HG02885 (cell line): ENCODE measurements at regions not wholly inside any gene's neighbourhood (a gene's known extent, or its start where the extent isn't known, plus 50 kb on each side); places are given as distances from the start of the nearest gene placed in this dataset.
"Not testable (repeated sequence)": the region's sequence is repeated elsewhere in the genome, so short reads cannot be mapped to it uniquely, and the experiment has no call there.

Experiments
- ATAC-seq: cut with Tn5 transposase; IDR thresholded peaks from one replicate; pipeline ENCODE4 v1.9.1; 2021; ENCODE audit warnings: mild to moderate bottlenecking; ENCODE audit not compliant: unreplicated experiment, poor library complexity

DNA sequence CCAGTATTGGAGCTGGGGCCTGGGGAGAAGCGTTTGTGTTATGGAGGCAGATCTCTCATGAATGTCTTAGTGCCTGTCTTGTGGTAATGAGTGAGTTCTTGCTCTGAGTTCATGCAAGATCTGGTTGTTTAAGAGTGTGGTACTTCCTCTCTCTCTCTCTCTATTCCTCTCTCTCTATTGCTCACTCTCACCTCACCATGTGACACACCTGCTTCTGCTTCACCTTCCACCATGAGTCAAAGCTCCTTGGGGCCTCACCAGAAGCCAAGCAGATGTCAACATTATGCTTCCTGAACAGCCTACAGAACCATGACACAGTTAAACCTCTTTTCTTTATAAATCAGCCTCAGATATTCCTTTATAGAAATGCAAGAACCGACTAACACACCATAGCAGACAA is 242.7 kb upstream of the ADRA1B start:
- no peak for ATAC-seq

DNA sequence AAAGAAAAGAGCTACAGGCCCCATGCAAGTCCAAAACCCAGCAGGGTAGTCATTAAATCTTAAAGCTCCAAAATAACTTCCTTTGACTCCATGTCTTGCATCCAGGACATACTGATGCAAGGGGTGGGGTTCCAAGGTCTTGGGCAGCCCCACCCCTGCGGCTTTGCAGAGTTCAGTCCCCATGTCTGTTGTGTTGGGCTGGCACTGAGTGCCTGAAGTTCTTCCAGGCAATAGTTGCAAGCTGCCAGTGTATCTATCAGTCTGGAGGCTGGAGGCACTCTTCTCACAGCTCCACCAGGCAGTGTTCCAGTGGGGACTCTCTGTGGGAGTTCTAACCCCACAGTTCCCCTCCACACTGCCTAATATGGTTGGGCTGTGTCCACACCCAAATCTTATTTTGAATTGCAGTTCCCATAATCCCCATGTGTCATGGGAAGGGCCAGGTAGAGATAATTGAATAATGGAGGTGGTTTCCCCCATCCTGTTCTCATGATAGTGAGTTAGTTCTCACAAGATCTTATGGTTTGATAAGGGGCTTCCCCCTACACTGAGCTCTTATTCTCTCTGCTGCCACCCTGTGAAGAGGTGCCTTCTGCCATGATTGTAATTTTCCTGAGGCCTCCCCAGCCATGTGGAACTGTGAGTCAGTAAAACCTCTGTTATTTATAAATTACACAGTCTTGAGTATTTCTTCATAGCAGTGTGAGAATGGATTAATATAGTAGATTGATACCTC is 237.5 kb upstream of the ADRA1B start:
- no peak for ATAC-seq

DNA sequence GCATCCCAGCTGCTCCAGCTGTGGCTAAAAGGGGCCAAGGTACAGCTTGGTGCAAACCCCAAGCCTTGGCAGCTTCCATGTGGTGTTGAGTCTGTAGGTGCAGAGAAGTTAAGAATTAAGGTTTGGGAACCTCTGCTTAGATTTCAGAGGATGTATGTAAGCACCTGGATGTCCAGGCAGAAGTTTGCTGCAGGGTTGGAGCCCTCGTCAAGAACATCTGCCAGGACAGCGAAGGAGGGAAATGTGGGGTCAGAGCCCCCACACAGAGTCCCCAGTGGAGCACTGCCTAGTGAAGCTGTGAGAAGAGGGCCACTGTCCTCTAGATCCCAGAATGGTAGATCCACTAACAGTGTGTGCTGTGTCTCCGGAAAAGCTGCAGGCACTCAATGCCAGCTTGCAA is 236.2 kb upstream of the ADRA1B start:
- no peak for ATAC-seq

DNA sequence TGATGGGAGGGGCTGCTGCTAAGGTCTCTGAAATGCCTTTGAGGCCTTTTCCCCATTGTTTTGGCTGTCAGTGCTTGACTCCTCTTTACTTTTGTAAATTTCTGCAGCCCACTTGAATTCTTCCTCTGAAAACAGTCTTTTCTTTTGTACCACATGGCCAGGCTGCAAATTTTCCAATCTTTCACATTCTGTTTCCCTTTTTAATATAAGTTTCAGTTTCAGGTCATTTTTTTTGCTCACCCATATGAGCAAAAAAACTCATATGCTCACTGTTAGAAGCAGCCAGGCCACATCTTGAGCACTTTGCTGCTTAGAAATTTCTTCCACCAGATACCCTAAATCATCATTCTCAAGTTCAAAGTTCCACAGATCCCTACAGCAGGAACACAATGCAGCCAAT is 234.6 kb upstream of the ADRA1B start:
- no peak for ATAC-seq

DNA sequence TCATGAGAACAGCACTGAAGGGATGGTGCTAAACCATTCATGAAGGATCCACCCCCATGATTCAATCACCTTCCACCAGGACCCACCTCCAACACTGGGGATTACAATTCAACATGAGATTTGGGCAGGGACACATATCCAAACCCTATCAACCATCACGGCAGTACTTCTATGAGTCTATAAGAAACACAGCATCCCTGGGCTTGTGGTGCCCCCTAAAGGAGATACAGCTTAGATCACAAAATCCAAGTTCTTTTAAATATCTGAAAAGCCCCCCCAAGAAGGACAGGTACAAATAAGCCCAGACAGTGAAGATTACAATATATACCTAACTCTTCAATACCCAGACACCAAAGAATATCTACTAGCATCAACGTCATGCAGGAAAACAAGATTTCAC is 233.7 kb upstream of the ADRA1B start:
- no peak for ATAC-seq

DNA sequence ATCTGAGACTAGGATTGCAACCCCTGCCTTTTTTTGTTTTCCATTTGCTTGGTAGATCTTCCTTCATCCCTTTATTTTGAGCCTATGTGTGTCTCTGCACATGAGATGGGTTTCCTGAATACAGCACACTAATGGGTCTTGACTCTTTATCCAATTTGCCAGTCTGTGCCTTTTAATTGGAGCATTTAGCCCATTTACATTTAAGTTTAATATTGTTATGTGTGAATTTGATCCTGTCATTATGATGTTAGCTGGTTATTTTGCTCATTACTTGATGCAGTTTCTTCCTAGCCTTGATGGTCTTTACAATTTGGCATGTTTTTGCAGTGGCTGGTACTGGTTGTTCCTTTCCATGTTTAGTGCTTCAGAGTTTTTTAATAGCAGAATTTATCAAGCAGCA is 228.4 kb upstream of the ADRA1B start:
- ATAC-seq = not testable (repeated sequence)

DNA sequence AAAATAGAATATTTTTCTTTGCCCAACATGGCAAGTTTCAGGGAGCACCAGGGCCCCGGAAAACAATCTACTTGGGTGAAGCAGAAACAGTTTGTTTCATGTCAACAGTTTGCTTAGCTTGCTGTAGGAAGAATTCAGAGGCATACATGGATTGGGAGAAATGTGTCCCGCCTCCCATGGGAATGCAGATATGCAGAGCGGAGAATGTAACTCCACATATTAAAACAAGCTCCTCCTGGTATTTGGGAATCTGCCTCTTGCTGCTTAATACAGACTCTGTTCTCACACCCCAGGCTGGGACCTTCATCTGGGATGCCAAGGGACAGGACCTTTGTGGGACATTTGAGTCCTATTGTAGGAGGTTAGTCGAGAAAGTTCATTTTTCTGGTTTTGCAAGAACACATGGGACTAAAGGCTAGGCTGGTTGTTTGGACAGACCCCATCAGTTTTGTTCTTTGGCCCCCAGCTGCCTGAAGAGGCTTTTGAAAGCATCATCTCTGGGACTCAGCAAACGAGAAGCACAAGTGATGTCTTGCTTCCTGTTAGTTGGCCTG is 220.5 kb upstream of the ADRA1B start:
- ATAC-seq = no peak

DNA sequence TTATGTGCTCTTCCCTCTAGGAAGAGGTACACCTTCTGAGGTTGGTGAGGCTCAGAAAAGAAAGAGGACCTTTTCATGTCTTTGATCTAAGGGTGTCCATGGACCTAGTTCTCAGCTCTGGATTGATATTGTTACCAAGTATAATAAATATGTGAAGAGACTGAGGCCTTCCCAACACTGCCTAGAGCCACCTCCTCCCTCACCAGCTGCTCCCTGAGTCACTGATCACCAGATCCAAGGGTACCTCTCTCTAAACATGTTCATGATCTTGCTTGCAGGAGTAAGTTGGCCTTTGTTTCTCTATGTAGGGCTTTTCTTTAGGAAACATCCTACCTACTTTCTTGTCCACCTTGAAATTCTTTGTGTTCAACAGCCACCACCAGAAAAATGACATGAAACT is 218.8 kb upstream of the ADRA1B start:
- no peak for ATAC-seq

DNA sequence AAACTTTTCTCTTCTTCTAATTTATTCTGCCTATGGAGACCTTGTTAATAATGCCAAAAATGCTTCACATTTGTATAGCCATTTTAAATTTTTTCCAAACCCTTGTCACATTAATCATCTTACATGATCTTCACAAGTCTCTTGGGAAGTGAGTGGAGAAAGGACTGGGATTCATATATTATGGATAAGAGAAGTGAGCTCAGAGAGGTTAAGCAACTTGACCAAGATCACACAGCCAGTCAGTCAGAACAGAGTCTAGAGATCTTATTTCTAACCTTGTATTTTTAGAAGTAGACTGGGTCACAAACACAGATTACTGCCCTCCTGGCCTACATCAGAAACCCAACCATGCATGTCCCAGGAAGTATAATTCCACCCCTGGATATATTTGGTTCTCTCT is 218.0 kb upstream of the ADRA1B start:
- ATAC-seq = no peak

DNA sequence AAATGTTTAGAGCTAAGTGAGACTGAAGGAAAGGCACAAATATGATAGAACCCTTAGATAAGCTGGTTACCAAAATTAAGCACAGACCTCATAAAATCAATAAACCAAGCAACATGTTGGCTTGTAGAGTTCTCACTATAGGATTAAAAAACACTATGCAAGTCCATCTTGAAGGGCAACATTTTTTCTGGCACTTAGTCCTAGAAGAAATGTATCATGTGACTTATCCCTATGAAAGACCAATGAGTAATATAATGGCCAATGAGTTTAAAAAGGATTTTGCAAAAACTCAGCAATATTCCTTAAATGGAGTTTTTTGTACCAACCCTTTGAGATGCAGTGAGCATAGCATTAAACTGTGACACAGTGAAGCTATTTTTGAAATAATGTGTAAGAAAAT is 216.3 kb upstream of the ADRA1B start:
- ATAC-seq = no peak

DNA sequence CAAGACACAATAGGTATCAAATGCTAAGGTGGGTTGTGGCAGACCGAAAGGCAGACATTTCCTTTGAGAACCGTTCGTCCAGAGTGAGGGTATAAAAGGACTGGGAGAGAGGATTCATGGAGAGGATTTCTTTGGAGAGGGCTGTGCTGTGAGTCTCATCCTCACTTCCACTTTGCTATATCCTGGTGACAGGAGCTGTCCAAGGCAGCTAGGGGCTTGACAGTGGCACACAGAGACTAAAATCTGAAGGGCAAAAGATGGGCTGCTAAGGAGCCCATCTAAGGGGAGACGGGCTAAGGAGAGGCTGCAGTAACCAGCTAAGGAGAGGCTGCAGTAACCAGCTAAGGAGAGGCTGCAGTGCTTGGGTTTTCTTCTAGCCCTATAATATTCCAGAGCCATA is 214.0 kb upstream of the ADRA1B start:
- ATAC-seq = no peak

DNA sequence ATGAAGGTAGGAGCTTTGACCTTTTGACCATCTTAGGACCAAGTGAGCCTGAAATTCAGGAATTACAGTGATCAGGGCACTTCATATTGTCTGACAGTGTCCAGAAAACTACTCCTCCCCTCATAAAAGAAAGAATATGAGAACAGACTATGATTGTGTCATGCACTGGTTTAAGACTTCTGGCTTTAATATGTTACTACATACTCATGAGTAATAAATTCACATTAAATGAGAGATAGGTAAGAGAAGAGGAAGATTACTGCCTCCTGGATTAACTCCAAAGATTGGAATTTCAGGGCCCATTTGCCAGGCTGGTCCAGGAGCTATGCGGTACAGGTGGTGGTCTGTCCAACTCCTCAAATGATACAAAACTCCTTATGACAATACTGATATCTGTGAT is 213.5 kb upstream of the ADRA1B start:
- no peak for ATAC-seq

DNA sequence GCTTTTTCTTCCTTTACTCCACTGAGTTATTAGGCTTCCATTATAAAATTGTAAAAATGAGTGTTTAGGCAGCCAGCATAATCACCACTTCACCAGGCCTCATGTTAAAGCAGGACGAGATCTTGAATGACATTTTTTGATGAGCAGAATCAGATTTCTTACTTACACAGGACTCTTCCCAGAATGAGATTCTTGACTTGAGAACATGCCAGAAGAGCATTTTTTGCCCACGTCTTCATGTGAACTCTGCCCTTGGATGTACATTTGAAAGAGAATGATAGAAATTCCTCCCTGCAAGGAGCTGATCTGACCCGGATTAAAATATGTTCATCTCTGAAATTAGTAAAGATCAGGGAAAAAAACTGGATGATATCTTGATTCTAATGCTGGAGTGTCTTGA is 212.1 kb upstream of the ADRA1B start:
- no peak for ATAC-seq

DNA sequence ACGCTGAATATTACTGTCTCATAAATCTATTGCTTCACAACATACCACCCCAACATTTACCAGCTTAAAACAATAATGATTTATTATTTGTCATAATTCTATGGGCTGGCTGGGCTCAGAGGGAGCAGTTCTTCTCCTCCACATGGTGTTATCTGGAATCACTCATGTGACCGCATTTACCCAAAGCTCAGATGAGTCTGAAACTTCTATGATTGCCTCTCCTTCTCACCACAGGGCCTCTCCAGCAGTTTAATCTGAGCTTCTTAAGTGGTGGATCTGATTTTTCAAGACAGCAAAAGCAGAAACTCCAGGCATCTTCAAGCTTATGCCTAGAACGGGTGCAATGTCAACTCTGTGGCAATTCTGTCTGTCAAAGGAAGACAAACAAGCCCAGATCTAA is 210.3 kb upstream of the ADRA1B start:
- no peak for ATAC-seq

DNA sequence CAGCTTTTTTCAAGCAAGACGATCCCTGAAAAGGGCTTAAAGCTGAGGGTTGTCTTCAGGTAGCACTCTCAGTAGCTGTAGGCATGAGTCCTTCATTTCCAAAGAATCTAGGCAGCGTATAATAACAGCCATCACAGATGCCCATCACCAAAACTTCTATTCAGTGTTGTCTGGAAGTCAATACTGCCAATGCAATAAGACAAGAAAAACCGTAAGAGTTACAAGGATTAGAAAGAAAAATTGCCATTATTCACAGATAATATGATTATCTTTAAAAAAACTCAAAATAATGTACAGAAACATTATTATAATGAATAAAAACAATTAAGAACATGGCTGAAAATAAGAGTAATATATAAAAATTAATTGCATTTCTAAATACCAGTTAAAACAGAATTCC is 208.2 kb upstream of the ADRA1B start:
- ATAC-seq = no peak

DNA sequence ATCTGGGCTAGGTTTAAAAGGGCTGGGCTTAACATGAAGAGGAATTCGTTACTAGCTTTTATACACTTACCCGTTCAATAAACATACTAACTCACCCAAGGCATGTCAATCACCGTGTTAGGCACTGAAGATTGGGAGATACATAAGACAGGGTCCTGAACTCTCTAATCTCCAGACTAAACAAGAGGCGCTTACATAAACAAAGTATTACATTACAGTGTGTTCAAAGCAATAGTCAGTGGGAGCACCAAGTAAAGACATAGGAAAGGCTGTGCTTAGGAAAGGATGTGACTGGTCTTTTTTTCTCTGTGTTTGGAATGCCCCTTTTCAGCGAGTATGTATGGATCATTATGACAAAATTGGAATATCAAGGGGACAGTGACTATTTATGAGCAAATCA is 203.6 kb upstream of the ADRA1B start:
- ATAC-seq = no peak

DNA sequence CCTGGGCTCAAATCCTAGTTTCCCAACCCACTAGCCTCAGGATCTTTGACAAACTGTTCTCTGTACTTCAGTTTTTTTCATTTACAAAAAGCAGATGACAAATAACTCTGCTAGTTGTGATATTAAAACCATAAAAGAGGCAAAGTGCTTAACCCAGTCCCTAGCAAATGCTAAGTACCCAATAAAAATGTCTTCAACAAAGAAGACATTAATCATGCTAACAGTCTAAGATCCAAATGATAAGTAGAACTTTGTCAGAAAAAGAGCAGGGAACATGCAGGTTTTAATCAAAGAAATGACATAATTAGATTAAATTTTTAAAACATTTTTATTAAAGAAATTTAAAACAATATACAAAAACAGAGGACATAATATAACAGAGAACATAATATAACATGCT is 203.0 kb upstream of the ADRA1B start:
- no peak for ATAC-seq

DNA sequence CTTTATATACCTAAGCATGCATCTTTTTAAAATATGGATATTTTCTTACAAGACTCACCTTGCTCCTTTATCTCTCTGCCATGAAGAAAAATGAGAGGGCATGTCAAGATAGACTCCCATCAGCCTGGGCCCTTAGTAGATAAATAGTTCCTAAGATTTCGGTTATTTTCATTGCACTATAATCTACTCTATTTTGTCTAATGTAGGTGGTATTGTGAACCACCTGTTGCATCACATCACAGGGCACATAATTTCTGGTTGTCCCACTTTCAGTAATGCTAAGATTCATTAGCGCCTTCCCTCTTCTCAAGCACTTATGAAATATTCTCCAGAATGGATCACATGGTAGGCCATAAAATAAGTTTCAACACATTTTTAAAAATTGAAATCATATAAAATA is 202.5 kb upstream of the ADRA1B start:
- no peak for ATAC-seq

DNA sequence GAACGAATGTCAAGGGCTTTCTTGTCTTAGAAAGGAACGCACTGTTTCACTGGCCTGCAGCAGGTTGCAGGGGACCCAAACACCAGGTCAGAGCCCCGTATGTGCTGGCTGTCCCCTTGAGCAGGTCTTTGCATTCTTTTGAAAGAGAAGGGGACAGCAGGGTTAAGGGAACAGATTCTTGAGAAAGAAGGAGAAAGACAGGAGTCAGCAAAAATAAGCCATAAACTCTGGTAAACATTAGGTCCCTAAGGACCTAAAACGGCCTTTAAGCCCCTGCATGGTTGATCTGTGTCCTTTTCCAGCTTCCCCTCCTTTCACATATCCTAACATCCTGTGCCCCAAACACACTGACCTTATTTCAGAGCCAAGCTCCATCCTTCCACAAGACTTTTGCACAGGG is 190.8 kb upstream of the ADRA1B start:
- no peak for ATAC-seq

DNA sequence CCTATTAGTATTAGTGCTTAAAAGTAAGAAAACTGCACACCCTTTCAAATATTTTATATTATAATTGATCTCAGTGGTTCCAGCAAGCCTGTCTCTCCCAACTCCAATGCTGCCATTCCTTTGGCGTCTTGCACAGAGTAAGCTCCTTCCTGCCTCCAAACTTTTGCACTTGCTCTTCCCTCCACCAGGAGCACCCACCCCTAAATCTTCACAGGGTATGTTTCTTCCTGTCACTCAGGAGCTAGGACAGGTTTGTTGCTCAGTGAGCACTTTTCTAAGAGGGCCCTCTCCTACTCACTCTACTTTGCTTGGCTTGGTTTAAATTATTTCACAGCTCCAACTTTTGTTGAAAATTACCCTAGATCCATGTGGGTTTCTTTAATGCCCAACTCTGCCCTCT is 189.1 kb upstream of the ADRA1B start:
- no peak for ATAC-seq

DNA sequence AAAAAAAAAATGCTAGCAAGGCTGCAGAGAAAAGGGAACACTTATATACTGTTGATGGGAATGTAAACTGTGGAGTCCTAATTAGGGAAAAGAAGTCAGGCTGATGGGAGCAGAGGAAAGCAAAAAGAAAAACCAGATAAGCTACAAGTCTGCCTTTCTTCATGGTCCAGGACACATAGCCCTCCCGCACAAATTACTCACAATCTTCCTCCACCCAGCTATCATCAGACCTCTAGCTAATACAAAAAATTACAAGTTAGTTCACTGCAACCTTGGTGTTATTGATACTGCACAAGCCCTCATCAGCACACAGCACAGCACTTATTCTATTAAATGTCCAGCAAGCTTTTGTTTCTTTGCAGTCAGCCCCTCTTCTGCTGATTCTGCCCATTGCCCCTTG is 186.0 kb upstream of the ADRA1B start:
- ATAC-seq = no peak

DNA sequence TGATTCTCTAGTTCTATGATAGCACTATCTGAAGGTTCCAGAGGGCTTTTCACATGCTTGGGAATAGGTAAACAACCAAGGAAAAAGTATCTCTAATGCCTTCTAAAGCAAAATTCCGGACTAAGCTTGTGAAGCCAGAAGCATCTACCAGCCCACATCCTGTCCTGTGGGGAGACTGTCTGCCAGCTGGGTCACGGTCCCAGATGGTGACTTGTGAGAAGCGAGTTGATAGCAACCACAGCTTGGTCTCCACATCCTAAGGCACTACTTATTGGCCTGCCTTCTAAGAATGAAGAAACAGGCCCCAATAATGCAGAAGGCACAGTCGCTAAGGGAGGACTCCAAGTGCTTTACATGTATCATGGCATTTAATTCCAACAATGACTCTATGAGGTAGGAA is 184.1 kb upstream of the ADRA1B start:
- no peak for ATAC-seq

DNA sequence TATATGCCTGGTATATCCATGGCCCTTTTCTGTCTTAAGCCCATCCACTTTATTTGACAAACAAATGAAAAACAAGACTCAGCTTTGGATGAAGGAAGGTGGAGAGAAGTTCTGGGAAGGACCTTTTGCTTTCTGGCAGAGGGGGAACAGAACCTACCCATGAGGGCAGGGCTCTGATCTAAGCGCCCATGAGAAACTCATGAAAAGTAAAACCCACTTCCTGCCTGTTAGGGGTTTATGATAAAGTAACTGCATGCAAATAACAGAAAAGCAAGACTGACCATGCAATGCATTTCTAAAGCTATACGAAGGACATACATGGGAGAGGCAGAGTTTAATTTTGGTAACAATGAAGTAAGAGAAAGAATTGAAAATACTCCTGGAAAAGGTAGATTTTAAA is 181.9 kb upstream of the ADRA1B start:
- no peak for ATAC-seq
